A549 (cell line): ENCODE measurements at regions not wholly inside any gene's neighbourhood (a gene's known extent, or its start where the extent isn't known, plus 50 kb on each side); places are given as distances from the start of the nearest gene placed in this dataset.

Experiments
- EP300 ChIP-seq, 2 experiments: fragments of >200 bp; sonication (Bioruptor Twin); formaldehyde crosslinking; IDR thresholded peaks; 2 replicates in 1 of 2; 3 replicates in 1 of 2; pipeline ENCODE4 v1.6.1; 2016 to 2017
- RAD21 ChIP-seq, 2 experiments: fragments of >200 bp in 1 of 2; sonication (Bioruptor Twin) in 1 of 2; formaldehyde crosslinking in 1 of 2; IDR thresholded peaks in 1 of 2; conservative IDR thresholded peaks in 1 of 2; 2 replicates in 1 of 2; 3 replicates in 1 of 2; pipeline ENCODE4 v1.6.1; 2012 to 2018; ENCODE audit warnings: inconsistent platforms in 1 of 2
- RNF2 ChIP-seq: fragments of 200-600 bp; sonication (generic); IDR thresholded peaks from 2 replicates; pipeline ENCODE4 v1.6.1; 2016; ENCODE audit warnings: low read depth, mild to moderate bottlenecking, antibody characterized with exemption, moderate library complexity, borderline replicate concordance
- SREBF2 ChIP-seq: fragments of 450-650 bp; IDR thresholded peaks from 2 replicates; pipeline ENCODE4 v1.6.1; 2014; ENCODE audit warnings: mild to moderate bottlenecking, moderate library complexity
- TF ChIP-seq, protein P1 (sequence below): fragments of >200 bp; sonication (Bioruptor Twin); formaldehyde crosslinking; IDR thresholded peaks from 3 replicates; pipeline ENCODE4 v1.5.1; 2016
- TF ChIP-seq, protein P2 (sequence below): fragments of 200-600 bp; sonication (generic); IDR thresholded peaks from 2 replicates; pipeline ENCODE4 v1.6.1; 2016; ENCODE audit warnings: antibody characterized with exemption, mild to moderate bottlenecking, moderate library complexity

- TF ChIP-seq, protein P1, sequence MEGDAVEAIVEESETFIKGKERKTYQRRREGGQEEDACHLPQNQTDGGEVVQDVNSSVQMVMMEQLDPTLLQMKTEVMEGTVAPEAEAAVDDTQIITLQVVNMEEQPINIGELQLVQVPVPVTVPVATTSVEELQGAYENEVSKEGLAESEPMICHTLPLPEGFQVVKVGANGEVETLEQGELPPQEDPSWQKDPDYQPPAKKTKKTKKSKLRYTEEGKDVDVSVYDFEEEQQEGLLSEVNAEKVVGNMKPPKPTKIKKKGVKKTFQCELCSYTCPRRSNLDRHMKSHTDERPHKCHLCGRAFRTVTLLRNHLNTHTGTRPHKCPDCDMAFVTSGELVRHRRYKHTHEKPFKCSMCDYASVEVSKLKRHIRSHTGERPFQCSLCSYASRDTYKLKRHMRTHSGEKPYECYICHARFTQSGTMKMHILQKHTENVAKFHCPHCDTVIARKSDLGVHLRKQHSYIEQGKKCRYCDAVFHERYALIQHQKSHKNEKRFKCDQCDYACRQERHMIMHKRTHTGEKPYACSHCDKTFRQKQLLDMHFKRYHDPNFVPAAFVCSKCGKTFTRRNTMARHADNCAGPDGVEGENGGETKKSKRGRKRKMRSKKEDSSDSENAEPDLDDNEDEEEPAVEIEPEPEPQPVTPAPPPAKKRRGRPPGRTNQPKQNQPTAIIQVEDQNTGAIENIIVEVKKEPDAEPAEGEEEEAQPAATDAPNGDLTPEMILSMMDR, result peak; percentile 73
- TF ChIP-seq RNF2, result no peak
- TF ChIP-seq EP300 (IDR thresholded peaks at IDR 0.05), result no peak
- no peak for TF ChIP-seq SREBF2
- TF ChIP-seq, protein P2, sequence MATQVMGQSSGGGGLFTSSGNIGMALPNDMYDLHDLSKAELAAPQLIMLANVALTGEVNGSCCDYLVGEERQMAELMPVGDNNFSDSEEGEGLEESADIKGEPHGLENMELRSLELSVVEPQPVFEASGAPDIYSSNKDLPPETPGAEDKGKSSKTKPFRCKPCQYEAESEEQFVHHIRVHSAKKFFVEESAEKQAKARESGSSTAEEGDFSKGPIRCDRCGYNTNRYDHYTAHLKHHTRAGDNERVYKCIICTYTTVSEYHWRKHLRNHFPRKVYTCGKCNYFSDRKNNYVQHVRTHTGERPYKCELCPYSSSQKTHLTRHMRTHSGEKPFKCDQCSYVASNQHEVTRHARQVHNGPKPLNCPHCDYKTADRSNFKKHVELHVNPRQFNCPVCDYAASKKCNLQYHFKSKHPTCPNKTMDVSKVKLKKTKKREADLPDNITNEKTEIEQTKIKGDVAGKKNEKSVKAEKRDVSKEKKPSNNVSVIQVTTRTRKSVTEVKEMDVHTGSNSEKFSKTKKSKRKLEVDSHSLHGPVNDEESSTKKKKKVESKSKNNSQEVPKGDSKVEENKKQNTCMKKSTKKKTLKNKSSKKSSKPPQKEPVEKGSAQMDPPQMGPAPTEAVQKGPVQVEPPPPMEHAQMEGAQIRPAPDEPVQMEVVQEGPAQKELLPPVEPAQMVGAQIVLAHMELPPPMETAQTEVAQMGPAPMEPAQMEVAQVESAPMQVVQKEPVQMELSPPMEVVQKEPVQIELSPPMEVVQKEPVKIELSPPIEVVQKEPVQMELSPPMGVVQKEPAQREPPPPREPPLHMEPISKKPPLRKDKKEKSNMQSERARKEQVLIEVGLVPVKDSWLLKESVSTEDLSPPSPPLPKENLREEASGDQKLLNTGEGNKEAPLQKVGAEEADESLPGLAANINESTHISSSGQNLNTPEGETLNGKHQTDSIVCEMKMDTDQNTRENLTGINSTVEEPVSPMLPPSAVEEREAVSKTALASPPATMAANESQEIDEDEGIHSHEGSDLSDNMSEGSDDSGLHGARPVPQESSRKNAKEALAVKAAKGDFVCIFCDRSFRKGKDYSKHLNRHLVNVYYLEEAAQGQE, result no peak
- TF ChIP-seq RAD21 (conservative IDR thresholded peaks at IDR 0.05 in 1 of 2, IDR thresholded peaks at IDR 0.05 in 1 of 2), result peak; percentile 82
These were observed 126.9 kb upstream of the GPRIN3 start for GRCh38 chr4:89434364-89434988.
